HG03066 (cell line): ENCODE measurements at regions not wholly inside any gene's neighbourhood (a gene's known extent, or its start where the extent isn't known, plus 50 kb on each side); places are given as distances from the start of the nearest gene placed in this dataset.
"Not testable (repeated sequence)": the region's sequence is repeated elsewhere in the genome, so short reads cannot be mapped to it uniquely, and the experiment has no call there.

ENCODE experiments used
- ATAC-seq: cut with Tn5 transposase; IDR thresholded peaks from one replicate; pipeline ENCODE4 v1.9.1; 2021; ENCODE audit warnings: low read depth; ENCODE audit not compliant: unreplicated experiment

- not testable (repeated sequence) for ATAC-seq
Measured at GRCh38 chr12:131247875-131248274, 294.2 kb downstream of the ADGRD1 start.

- no peak for ATAC-seq
Measured at GRCh38 chr12:131249246-131250027, 295.7 kb downstream of the ADGRD1 start.

- no peak for ATAC-seq
Measured at GRCh38 chr12:131250028-131250950, 296.6 kb downstream of the ADGRD1 start.

- no peak for ATAC-seq
Measured at GRCh38 chr12:131250951-131251315, 297.2 kb downstream of the ADGRD1 start.

- ATAC-seq = no peak
Measured at GRCh38 chr12:131251336-131252101, 297.8 kb downstream of the ADGRD1 start.

GRCh38 chr12:131253376-131254026 is 299.8 kb downstream of the ADGRD1 start:
- no peak for ATAC-seq

- no peak for ATAC-seq
Measured at GRCh38 chr12:131254374-131254773, 300.7 kb downstream of the ADGRD1 start.

- no peak for ATAC-seq
Measured at GRCh38 chr12:131258398-131258797, 304.7 kb downstream of the ADGRD1 start.

GRCh38 chr12:131260251-131260905 is 306.7 kb downstream of the ADGRD1 start:
- ATAC-seq = no peak

- ATAC-seq = no peak
Measured at GRCh38 chr12:131260954-131261353, 307.2 kb downstream of the ADGRD1 start.

GRCh38 chr12:131261906-131262305 is 308.2 kb downstream of the ADGRD1 start:
- ATAC-seq = no peak

- ATAC-seq = no peak
Measured at GRCh38 chr12:131263626-131264025, 309.9 kb downstream of the ADGRD1 start.

- no peak for ATAC-seq
Measured at GRCh38 chr12:131264635-131265034, 310.9 kb downstream of the ADGRD1 start.

GRCh38 chr12:131266591-131267467 is 313.1 kb downstream of the ADGRD1 start:
- no peak for ATAC-seq

- no peak for ATAC-seq
Measured at GRCh38 chr12:131267576-131267975, 313.9 kb downstream of the ADGRD1 start.

- not testable (repeated sequence) for ATAC-seq
Measured at GRCh38 chr12:131268123-131268522, 314.4 kb downstream of the ADGRD1 start.

- not testable (repeated sequence) for ATAC-seq
Measured at GRCh38 chr12:131268571-131268970, 314.9 kb downstream of the ADGRD1 start.

- ATAC-seq = no peak
Measured at GRCh38 chr12:131269551-131269950, 315.8 kb downstream of the ADGRD1 start.

GRCh38 chr12:131269977-131270376 is 316.3 kb downstream of the ADGRD1 start:
- not testable (repeated sequence) for ATAC-seq
